ENCODE measurements at regions not wholly inside any gene's neighbourhood (a gene's known extent, or its start where the extent isn't known, plus 50 kb on each side); places are given as distances from the start of the nearest gene placed in this dataset.
A peak's percentile ranks its signal among the peaks of the same experiment; 100 is the strongest.
"Not testable (repeated sequence)": the region's sequence is repeated elsewhere in the genome, so short reads cannot be mapped to it uniquely, and the experiment has no call there.

DNA sequence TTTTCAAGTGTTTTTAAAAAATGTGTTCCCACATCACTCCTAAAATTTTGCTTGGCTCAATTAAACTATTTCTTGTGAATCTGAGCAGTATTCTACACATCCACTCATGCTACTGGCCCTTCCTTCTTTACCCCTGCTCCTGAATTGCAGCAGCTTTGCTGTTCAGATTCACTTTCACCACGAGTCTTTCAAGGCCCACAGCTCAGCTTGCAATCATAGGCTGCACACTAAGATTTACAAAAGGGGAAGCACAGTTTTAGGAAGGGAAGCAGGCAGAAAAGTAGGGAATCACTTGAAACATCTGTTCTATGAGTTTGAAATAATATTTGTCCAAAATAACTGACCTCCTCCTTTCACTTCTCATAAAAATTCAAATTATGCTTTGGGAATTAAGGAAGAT is 70.9 kb upstream of the EDEM3 start:
- DNase-seq (no peak), ATAC-seq (no peak)
- no peaks in the 10 kb centered on the region for H3K9me3 Mint-ChIP-seq
- H3K27me3 Mint-ChIP-seq = no peaks in the 10 kb centered on the region
- peak overlapping the region; percentile 86 for H3K27ac Mint-ChIP-seq
- peaks cover 41% of the 10 kb centered on the region for H3K4me1 Mint-ChIP-seq
- peaks cover 14% of the 10 kb centered on the region for H3K36me3 Mint-ChIP-seq (ENCODE audit: low read depth)
- H3K4me3 Mint-ChIP-seq = no peak overlapping the region

DNA sequence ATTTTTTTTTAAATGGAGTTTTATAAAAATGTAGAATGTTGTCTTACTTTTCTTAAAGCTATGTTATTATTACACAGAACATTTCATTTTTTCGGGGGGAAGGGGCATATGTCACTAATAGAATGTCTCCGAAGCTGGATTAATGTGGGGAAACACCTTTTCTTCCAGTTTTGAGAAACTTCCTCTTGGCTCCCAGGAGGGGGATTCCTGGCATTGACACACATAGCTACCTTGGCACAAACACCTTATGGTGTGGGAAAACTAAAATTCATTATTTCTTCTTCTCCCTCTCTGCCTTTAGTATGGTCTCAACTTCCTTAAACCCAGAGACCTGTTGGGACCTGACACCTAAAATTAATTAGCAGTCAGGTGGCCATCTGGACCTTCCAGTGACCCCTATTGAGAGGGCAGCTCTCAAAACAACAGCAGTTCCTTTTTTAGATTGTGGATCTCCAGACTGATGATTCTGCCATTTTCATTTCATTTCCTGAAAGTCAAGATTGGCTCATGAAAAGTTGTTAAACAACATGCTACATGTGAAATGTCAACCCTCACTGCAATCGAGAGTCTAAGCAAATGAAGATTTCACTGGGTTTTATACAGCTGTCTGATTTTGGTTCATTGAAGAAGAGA is 70.1 kb upstream of the EDEM3 start:
- Mint-ChIP-seq H3K36me3 (ENCODE audit: low read depth) (peaks cover 14% of the 10 kb centered on the region), H3K27me3 (no peaks in the 10 kb centered on the region), H3K9me3 (no peaks in the 10 kb centered on the region), H3K27ac (peak overlapping the region; percentile 37), H3K4me1 (peaks cover 44% of the 10 kb centered on the region), H3K4me3 (no peak overlapping the region)
- DNase-seq = no peak
- no peak for ATAC-seq

DNA sequence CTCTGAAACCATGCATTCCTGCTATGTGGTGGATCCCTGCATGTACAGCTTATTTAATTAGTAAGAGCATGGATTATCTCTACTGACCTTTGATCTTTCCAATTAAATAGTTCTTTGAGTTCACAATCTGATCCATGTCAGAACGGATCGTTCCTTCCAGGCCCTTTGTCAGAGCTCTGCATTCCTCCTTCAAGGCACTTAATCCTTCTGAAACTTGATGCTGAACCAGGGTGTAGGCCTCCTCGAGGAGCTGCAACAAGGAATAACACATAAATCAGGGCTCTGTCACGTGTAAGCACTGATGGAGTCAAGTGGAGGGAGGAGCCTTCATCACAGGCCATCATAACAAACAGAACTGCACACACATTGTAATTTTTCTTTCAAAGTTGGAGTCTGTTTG is 68.4 kb upstream of the EDEM3 start:
- Mint-ChIP-seq H3K27me3 (peaks cover 2% of the 10 kb centered on the region), H3K4me1 (peaks cover 42% of the 10 kb centered on the region), H3K9me3 (no peaks in the 10 kb centered on the region), H3K36me3 (ENCODE audit: low read depth) (peaks cover 19% of the 10 kb centered on the region), H3K27ac (no peak overlapping the region), H3K4me3 (no peak overlapping the region)
- ATAC-seq (no peak), DNase-seq (no peak)

DNA sequence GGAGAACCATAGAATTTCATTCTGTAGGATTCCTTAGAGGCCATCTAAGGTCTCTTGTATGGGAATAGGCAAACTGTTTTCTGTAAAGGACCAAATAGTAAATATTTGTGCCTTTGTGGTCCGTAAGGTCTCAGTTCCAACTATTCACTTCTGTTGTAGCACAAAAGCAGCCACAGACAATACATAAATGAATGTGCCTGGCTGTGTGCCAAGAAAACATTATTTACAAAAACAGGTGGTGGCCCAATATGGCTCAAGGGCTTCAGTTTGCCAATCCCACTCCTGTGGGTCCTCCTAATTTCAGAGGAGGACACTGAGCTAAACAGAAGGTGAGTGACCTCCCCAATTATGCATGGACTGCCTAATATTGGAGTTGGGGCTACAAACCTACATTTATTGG is 67.6 kb upstream of the EDEM3 start:
- DNase-seq (no peak), ATAC-seq (no peak)
- peaks cover 3% of the 10 kb centered on the region for H3K9me3 Mint-ChIP-seq
- H3K4me3 Mint-ChIP-seq = no peak overlapping the region
- no peak overlapping the region for H3K27ac Mint-ChIP-seq
- peaks cover 2% of the 10 kb centered on the region for H3K27me3 Mint-ChIP-seq
- peaks cover 35% of the 10 kb centered on the region for H3K4me1 Mint-ChIP-seq
- H3K36me3 Mint-ChIP-seq (ENCODE audit: low read depth) = peaks cover 23% of the 10 kb centered on the region

DNA sequence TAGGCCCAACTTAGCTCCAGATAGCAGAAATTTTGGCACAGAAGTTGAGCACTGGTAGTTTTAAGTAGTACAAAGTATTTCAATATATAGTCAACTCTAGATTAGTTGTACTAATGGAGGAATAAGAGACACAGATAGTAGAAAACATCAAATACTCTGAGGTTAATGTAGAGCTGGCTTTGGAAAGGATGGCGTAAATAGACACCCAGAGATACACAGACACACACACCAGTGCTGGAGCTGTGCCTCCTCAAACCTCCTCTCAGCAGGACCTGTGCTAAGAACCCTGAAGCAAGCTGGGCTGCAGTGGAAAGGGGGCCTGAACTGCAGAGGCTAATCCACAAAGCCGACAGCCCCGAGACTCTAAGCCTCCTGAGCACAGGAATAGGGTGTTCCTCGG is 67.0 kb upstream of the EDEM3 start:
- ATAC-seq = no peak
- Mint-ChIP-seq H3K9me3 (peaks cover 3% of the 10 kb centered on the region), H3K27ac (no peak overlapping the region), H3K4me3 (no peak overlapping the region), H3K27me3 (peaks cover 2% of the 10 kb centered on the region), H3K4me1 (peaks cover 29% of the 10 kb centered on the region), H3K36me3 (ENCODE audit: low read depth) (peaks cover 24% of the 10 kb centered on the region)
- no peak for DNase-seq

DNA sequence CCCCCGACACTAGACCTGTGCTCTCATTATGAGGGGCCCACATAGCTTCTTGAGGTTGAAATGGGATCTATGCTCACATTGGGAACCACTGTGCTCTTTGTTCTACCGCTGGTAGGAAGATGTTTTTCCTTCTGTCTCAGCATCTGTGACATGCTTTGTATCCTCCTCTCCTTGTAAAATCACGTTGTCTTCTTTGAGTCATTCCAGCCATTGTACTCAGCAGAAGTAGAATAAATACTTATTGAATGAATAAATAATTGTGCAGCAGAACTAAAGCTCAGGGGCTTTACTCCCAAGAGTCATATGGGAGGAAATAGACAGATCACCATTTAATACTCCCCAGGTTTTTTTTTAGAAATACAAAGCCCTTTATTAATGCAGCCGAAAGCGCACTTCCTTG is 66.3 kb upstream of the EDEM3 start:
- Mint-ChIP-seq H3K27ac (no peak overlapping the region), H3K4me3 (no peak overlapping the region), H3K4me1 (peaks cover 22% of the 10 kb centered on the region), H3K9me3 (peaks cover 3% of the 10 kb centered on the region), H3K36me3 (ENCODE audit: low read depth) (peaks cover 24% of the 10 kb centered on the region), H3K27me3 (peaks cover 2% of the 10 kb centered on the region)
- no peak for DNase-seq
- no peak for ATAC-seq

DNA sequence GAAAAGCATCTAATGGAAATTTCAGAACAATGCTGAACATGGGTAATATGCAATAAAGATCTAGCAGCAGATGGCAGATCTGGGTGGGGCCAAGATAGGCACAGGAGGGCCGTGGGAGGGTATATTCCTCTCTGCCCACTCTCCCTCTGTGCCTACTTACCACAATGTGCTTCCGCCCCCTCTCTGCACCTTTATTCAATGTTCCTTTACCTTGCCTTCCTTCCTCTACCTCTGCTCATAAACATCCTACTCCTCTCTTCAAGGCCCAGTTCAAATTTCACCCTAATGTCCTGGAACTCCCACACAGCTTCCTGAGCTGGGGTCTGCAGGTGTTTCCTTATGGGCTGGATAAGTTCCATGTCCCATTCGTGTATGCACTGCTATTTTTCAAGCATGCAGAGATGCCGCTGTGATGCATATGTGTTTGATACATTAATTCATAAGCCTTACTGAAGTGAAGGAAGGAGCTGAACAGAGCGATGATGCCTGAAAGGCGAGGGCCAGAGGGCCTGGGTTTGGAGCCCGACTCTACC is 65.6 kb upstream of the EDEM3 start:
- no peak overlapping the region for H3K27ac Mint-ChIP-seq
- no peak for ATAC-seq
- peaks cover 3% of the 10 kb centered on the region for H3K9me3 Mint-ChIP-seq
- peaks cover 15% of the 10 kb centered on the region for H3K4me1 Mint-ChIP-seq
- peaks cover 2% of the 10 kb centered on the region for H3K27me3 Mint-ChIP-seq
- H3K4me3 Mint-ChIP-seq = no peak overlapping the region
- no peak for DNase-seq
- H3K36me3 Mint-ChIP-seq (ENCODE audit: low read depth) = peaks cover 24% of the 10 kb centered on the region

DNA sequence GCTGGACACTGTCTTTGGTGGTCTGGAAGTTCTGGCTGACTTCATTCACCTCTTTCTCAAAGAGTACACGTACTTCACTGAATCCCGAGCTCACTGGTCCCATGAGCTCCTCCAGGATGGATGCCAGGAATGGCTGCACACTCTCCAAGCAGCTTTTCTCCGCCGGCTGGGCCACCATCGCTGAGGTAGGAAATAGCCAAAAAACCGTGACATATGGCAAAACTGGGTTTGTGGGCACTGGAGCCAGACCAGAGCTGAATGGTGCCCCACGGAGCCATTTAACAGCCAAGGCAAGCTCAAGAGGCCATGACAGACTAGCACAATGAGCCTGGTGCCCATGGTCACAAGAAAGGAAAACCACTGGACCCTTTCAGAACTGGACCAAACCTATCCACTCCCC is 64.0 kb upstream of the EDEM3 start:
- Mint-ChIP-seq H3K4me3 (no peak overlapping the region), H3K27me3 (peaks cover 2% of the 10 kb centered on the region), H3K9me3 (peaks cover 3% of the 10 kb centered on the region), H3K36me3 (ENCODE audit: low read depth) (peaks cover 28% of the 10 kb centered on the region), H3K4me1 (peaks cover 6% of the 10 kb centered on the region), H3K27ac (no peak overlapping the region)
- DNase-seq = no peak
- ATAC-seq = no peak

DNA sequence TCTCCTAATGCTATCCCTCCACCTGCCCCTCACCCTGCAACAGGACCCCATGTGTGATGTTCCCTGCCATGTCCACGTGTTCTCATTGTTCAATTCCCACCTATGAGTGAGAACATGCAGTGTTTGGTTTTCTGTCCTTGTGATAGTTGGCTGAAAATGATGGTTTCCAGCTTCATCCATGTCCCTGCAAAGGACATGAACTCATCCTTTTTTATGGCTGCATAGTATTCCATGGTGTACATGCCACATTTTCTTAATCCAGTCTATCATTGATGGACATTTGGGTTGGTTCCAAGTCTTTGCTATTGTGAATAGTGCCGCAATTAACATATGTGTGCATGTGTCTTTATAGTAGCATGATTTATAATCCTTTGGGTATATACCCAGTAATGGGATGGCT is 62.3 kb upstream of the EDEM3 start:
- H3K36me3 Mint-ChIP-seq (ENCODE audit: low read depth) = peaks cover 30% of the 10 kb centered on the region
- H3K9me3 Mint-ChIP-seq, H3K27ac Mint-ChIP-seq, H3K4me3 Mint-ChIP-seq, ATAC-seq, H3K27me3 Mint-ChIP-seq, H3K4me1 Mint-ChIP-seq, DNase-seq: not testable (repeated sequence)

DNA sequence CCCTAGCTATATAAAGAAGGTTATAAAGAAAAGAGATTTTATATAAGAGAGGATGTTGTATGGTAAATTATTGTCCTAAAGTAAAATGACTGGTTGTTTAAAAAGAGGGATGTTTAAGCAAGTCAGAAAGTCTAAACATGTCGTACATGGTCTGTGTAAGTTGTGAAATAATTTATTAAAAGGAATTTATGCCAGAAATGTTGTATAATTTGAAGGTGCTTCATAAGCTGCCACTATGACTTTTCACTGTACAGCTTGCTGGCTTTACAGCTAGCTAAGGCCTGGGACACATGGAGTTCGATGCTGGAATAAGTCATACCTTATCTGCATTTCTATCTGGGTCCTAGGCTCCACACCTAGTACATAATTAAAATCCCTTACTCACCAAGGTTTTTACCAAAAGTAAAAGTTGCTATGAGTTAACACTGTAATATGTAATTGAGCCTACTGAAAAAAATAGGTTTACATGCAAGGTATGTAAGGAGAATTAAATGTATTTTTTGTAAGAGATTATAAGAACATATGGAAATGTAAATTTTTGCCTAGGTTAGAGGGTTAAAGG is 59.0 kb upstream of the EDEM3 start:
- Mint-ChIP-seq H3K9me3 (peaks cover 3% of the 10 kb centered on the region), H3K27me3 (peaks cover 2% of the 10 kb centered on the region), H3K4me3 (no peak overlapping the region), H3K27ac (no peak overlapping the region), H3K4me1 (peaks cover 1% of the 10 kb centered on the region), H3K36me3 (ENCODE audit: low read depth) (peaks cover 18% of the 10 kb centered on the region)
- ATAC-seq = no peak
- DNase-seq = no peak

DNA sequence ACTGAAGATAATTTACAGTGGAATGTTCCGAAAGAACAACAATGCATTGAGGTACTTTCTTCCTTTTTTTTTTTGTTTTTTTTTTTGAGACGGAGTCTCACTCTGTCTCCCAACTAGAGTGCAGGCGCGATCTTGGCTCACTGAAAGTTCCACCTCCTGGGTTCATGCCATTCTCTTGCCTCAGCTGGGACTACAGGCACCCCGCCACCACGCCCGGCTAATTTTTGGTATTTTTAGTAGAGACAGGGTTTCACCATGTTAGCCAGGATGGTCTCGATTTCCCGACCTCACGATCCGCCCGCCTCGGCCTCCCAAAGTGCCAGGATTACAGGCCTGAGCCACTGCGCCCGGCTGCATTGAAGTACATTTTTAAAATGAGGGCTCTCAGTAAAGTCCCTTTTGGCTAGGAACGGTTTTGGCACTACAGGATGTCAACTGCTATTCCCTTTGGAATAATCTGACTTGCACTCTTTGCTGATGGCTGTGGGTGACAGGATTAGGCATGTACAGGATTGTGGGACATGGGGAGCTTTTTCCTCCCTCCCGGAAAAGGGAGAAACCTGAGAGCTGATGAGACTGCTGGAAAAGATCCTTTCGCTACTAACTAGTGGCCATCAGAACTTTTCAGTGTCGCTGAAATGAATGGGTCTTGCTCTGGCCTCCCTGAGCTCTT is 56.9 kb upstream of the EDEM3 start:
- DNase-seq (no peak), ATAC-seq (no peak)
- Mint-ChIP-seq H3K9me3 (no peaks in the 10 kb centered on the region), H3K4me1 (peaks cover 1% of the 10 kb centered on the region), H3K4me3 (no peak overlapping the region), H3K36me3 (ENCODE audit: low read depth) (peaks cover 8% of the 10 kb centered on the region), H3K27ac (no peak overlapping the region), H3K27me3 (no peaks in the 10 kb centered on the region)

DNA sequence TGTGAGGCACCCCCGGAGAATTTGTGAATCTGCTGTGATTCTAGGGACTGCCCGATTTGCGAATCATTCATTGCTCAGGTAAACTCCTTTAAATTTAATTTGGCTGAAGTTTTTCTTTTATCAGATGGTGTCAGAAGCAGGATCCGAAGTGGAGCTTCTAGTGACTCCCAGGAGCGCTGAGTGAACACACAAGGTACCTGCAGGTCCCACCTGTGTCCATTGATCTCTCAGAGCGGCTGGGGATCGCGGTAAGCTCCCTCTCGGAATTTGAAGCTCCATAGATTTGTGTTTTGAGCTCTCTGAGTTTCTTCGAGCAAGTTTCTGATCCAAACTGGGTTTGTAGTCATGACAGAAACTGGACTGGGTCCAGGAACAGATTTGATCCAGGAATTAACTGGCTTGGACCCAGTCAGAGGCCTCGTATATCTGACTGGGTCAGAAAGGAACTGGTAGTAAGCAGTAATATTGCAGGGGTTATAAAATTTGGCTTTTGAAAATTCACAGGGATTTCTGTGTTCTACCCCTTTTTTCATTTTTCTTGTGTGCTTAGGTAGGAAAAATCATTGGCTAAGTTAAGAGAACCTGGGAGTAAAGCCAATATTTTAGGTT is 56.2 kb upstream of the EDEM3 start:
- ATAC-seq (no peak), DNase-seq (no peak)
- peaks cover 6% of the 10 kb centered on the region for H3K36me3 Mint-ChIP-seq (ENCODE audit: low read depth)
- H3K4me1 Mint-ChIP-seq = peaks cover 7% of the 10 kb centered on the region
- no peaks in the 10 kb centered on the region for H3K27me3 Mint-ChIP-seq
- H3K4me3 Mint-ChIP-seq = no peak overlapping the region
- no peak overlapping the region for H3K27ac Mint-ChIP-seq
- H3K9me3 Mint-ChIP-seq = no peaks in the 10 kb centered on the region

DNA sequence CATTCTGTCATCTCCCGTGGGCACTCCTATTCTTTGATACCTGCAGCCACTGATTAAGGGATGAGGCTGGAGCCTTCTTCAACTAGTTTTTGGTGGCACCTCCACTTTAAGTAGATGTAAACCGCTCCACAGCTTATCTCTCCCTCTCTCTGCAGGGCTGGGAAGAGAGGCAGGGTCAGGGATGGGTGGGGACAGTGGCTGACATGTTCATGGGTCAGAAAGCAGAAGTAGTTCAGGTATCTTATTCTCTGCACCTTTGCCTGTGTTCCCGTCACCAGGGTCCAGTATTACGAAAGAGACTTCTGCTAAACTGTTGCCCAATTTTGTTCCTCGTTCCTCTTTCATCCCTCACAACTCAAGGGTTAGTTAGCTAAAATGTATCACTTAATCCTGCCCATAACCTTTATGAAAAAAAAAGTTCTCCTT is 51.7 kb upstream of the EDEM3 start:
- Mint-ChIP-seq H3K4me3 (no peak overlapping the region), H3K9me3 (no peaks in the 10 kb centered on the region), H3K36me3 (ENCODE audit: low read depth) (no peaks in the 10 kb centered on the region), H3K27ac (no peak overlapping the region), H3K4me1 (peaks cover 10% of the 10 kb centered on the region), H3K27me3 (no peaks in the 10 kb centered on the region)
- ATAC-seq = no peak
- DNase-seq = no peak

DNA sequence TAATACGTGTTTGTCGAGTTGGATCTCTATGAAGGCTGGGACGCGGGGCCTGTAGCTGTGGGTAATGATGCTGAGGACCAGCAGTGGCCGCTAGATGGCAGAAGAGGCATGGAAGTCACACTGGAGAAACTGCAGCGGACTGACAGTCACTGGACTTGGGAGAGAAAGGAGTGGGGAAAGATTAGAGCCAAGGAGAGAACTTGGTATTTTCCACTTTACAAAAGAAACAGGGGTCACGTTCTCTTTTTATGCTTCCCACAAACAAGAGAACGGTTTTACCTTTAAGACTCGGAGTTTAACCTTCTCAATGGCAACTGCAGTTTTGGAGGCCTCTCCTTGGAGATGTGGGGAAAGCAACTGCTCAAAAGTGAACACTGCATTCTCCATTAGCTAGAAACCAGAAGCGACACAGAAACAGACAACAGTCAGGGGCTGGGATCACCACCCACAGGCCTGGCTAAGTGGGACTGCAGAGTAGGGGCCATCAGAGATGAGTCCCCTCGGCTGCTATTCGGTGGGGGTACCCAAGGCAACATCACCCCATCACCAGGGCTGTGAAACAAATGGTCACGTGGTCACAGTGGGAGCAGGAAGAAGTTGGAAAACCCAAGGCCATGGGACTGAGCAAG is 51.1 kb upstream of the EDEM3 start:
- H3K4me1 Mint-ChIP-seq = peaks cover 10% of the 10 kb centered on the region
- ATAC-seq = peak; percentile 97

More for the DNA sequence above, 51.1 kb upstream of the EDEM3 start:
- Mint-ChIP-seq H3K36me3 (ENCODE audit: low read depth) (no peaks in the 10 kb centered on the region), H3K27me3 (no peaks in the 10 kb centered on the region), H3K9me3 (no peaks in the 10 kb centered on the region), H3K4me3 (no peak overlapping the region), H3K27ac (no peak overlapping the region)
- peak; percentile 86 for DNase-seq

Measured in activated naive CD8-positive, alpha-beta T cell treated with anti-CD3 and anti-CD28 coated beads, Interleukin-2, amount 50 U/mL, for 24 hours (primary cell).